ENCODE measurements at regions not wholly inside any gene's neighbourhood (a gene's known extent, or its start where the extent isn't known, plus 50 kb on each side); places are given as distances from the start of the nearest gene placed in this dataset.

GRCh38 chr12:90619943-90620342 lies 335.0 kb downstream of the CCER1 start:
- TF ChIP-seq EZH2 (IDR thresholded peaks at IDR 0.05): no peak
- no peak for TF ChIP-seq POLR2AphosphoS5 (IDR thresholded peaks at IDR 0.05; ENCODE audit: borderline replicate concordance, low read depth, low read length)
